H9 (cell line): ENCODE measurements at regions not wholly inside any gene's neighbourhood (a gene's known extent, or its start where the extent isn't known, plus 50 kb on each side); places are given as distances from the start of the nearest gene placed in this dataset.

Experiments
- DNase-seq: peaks from one replicate; pipeline ENCODE4 v3.0.0-alpha.2; 2017
- H2AFZ ChIP-seq: one replicate; pipeline ENCODE4 v1.6.1; 2013; ENCODE audit warnings: mild to moderate bottlenecking, low read length, control low read depth, moderate library complexity
- H2AK5ac ChIP-seq: 2 replicates; pipeline ENCODE4 v1.6.1; 2013; ENCODE audit warnings: low read length, control low read depth, mixed read lengths; ENCODE audit not compliant: insufficient read length
- H2BK120ac ChIP-seq: one replicate; pipeline ENCODE4 v1.6.1; 2013; ENCODE audit warnings: low read depth, mild to moderate bottlenecking, low read length, control low read depth, inconsistent platforms; ENCODE audit not compliant: poor library complexity, severe bottlenecking
- H2BK12ac ChIP-seq: 2 replicates; pipeline ENCODE4 v1.6.1; 2013; ENCODE audit warnings: low read length, control low read depth, mixed read lengths, low read depth; ENCODE audit not compliant: insufficient read length
- H2BK15ac ChIP-seq: 2 replicates; pipeline ENCODE4 v1.6.1; 2013; ENCODE audit warnings: low read depth, low read length, control low read depth
- H2BK20ac ChIP-seq: one replicate; pipeline ENCODE4 v1.6.1; 2013; ENCODE audit warnings: low read depth, mild to moderate bottlenecking, low read length, control low read depth, inconsistent platforms; ENCODE audit not compliant: poor library complexity, severe bottlenecking
- H2BK5ac ChIP-seq: 2 replicates; pipeline ENCODE4 v1.6.1; 2013; ENCODE audit warnings: low read length, control low read depth, mixed read lengths; ENCODE audit not compliant: insufficient read length
- H3K14ac ChIP-seq: 2 replicates; pipeline ENCODE4 v1.6.1; 2013; ENCODE audit warnings: low read length, control low read depth; ENCODE audit not compliant: insufficient read depth
- H3K18ac ChIP-seq: 2 replicates; pipeline ENCODE4 v1.6.1; 2013; ENCODE audit warnings: low read depth, mild to moderate bottlenecking, mixed read lengths, low read length, control low read depth; ENCODE audit not compliant: insufficient read length
- H3K23ac ChIP-seq: 2 replicates; pipeline ENCODE4 v1.6.1; 2013; ENCODE audit warnings: low read length, control low read depth, mixed read lengths, low read depth; ENCODE audit not compliant: insufficient read length
- H3K23me2 ChIP-seq: 2 replicates; pipeline ENCODE4 v1.6.1; 2013; ENCODE audit warnings: low read depth, mild to moderate bottlenecking, mixed read lengths, low read length, control low read depth; ENCODE audit not compliant: insufficient read length, poor library complexity, severe bottlenecking
- H3K27ac ChIP-seq: 2 replicates; pipeline ENCODE4 v1.5.1; 2013; ENCODE audit warnings: low read length, control low read depth, mixed read lengths, low read depth; ENCODE audit not compliant: insufficient read length
- H3K27me3 ChIP-seq: 2 replicates; pipeline ENCODE4 v1.6.1; 2013; ENCODE audit warnings: low read length, control low read depth, inconsistent platforms; ENCODE audit not compliant: insufficient read depth
- H3K4ac ChIP-seq: 2 replicates; pipeline ENCODE4 v1.6.1; 2013; ENCODE audit warnings: low read depth, mild to moderate bottlenecking, control low read depth, inconsistent platforms, low read length, moderate library complexity
- H3K4me1 ChIP-seq: 2 replicates; pipeline ENCODE4 v1.6.1; 2013; ENCODE audit warnings: low read length, control low read depth, inconsistent platforms; ENCODE audit not compliant: insufficient read depth
- H3K4me2 ChIP-seq: 2 replicates; pipeline ENCODE4 v1.6.1; 2013; ENCODE audit warnings: low read length, control low read depth, mixed read lengths; ENCODE audit not compliant: insufficient read length, insufficient read depth
- H3K56ac ChIP-seq: 2 replicates; pipeline ENCODE4 v1.6.1; 2013; ENCODE audit warnings: low read depth, mild to moderate bottlenecking, mixed read lengths, low read length, control low read depth; ENCODE audit not compliant: insufficient read length
- H3K79me1 ChIP-seq: 2 replicates; pipeline ENCODE4 v1.6.1; 2013; ENCODE audit warnings: low read depth, mild to moderate bottlenecking, moderate library complexity, low read length, control low read depth, inconsistent platforms; ENCODE audit not compliant: insufficient read depth, poor library complexity, severe bottlenecking
- H3K79me2 ChIP-seq: 2 replicates; pipeline ENCODE4 v1.6.1; 2013; ENCODE audit warnings: low read length, control low read depth, inconsistent platforms; ENCODE audit not compliant: insufficient read depth
- H3K9ac ChIP-seq: 2 replicates; pipeline ENCODE4 v1.6.1; 2013; ENCODE audit warnings: low read length, control low read depth, mixed read lengths; ENCODE audit not compliant: insufficient read length; ENCODE audit errors: extremely low read depth
- H3K9me3 ChIP-seq: one replicate; pipeline ENCODE4 v1.6.1; 2013; ENCODE audit warnings: low read depth, low read length, inconsistent platforms; ENCODE audit not compliant: control insufficient read depth
- H3T11ph ChIP-seq: one replicate; pipeline ENCODE4 v1.6.1; 2013; ENCODE audit warnings: mild to moderate bottlenecking, low read length, control low read depth, inconsistent platforms
- H4K20me1 ChIP-seq: one replicate; pipeline ENCODE4 v1.6.1; 2013; ENCODE audit not compliant: control insufficient read depth, insufficient read length, insufficient read depth
- H4K5ac ChIP-seq: 2 replicates; pipeline ENCODE4 v1.6.1; 2013; ENCODE audit warnings: low read depth, mild to moderate bottlenecking, mixed read lengths, low read length, control low read depth; ENCODE audit not compliant: insufficient read length
- H4K8ac ChIP-seq: replicated peaks from 2 replicates; pipeline ENCODE4 v1.6.1; 2013; ENCODE audit warnings: low read length, control low read depth, mixed read lengths, low read depth; ENCODE audit not compliant: insufficient read length
- H4K91ac ChIP-seq: 2 replicates; pipeline ENCODE4 v1.6.1; 2013; ENCODE audit warnings: low read depth, mild to moderate bottlenecking, moderate library complexity, mixed read lengths, low read length, control low read depth; ENCODE audit not compliant: insufficient read length
- H3K27ac Mint-ChIP-seq, 3 experiments: 2 replicates in 2 of 3; 3 replicates in 1 of 3; pipeline ENCODE4 v1.8.0; 2020 to 2021; ENCODE audit warnings: mixed read lengths in 3 of 3, mild to moderate bottlenecking in 1 of 3, moderate library complexity in 1 of 3
- H3K27me3 Mint-ChIP-seq: 2 replicates; pipeline ENCODE4 v1.8.0; 2021; ENCODE audit warnings: low read depth, mild to moderate bottlenecking, moderate library complexity, mixed read lengths
- H3K36me3 Mint-ChIP-seq, 3 experiments: 2 replicates in 2 of 3; 3 replicates in 1 of 3; pipeline ENCODE4 v1.8.0; 2020 to 2021; ENCODE audit warnings: low read depth in 3 of 3, mixed read lengths in 3 of 3; ENCODE audit not compliant: insufficient read depth in 1 of 3
- H3K4me1 Mint-ChIP-seq, 2 experiments: 2 replicates each; pipeline ENCODE4 v1.8.0; 2020; ENCODE audit warnings: mixed read lengths in 2 of 2
- H3K4me3 Mint-ChIP-seq, 2 experiments: 2 replicates in 1 of 2; 3 replicates in 1 of 2; pipeline ENCODE4 v1.8.0; 2020 to 2021; ENCODE audit warnings: mild to moderate bottlenecking in 2 of 2, mixed read lengths in 2 of 2, moderate library complexity in 1 of 2
- H3K9me3 Mint-ChIP-seq, 2 experiments: 2 replicates in 1 of 2; 3 replicates in 1 of 2; pipeline ENCODE4 v1.8.0; 2020; ENCODE audit warnings: mild to moderate bottlenecking in 2 of 2, mixed read lengths in 2 of 2, moderate library complexity in 1 of 2
- WGBS: extraction: QIAGEN DNeasy Blood & Tissue Kit; methylation state at CpG from one replicate; pipeline ENCODE4 v1.1.7; 2013; ENCODE audit warnings: missing lambda C conversion rate, low lambda C conversion rate, mixed read lengths; ENCODE audit not compliant: insufficient read length; ENCODE audit errors: extremely low coverage; 5-methylcytosine and 5-hydroxymethylcytosine counted together
- TF ChIP-seq, protein P1 (sequence below): fragments of 200-600 bp; sonication (generic); conservative IDR thresholded peaks from 3 replicates; pipeline ENCODE4 v1.8.0; 2021; ENCODE audit warnings: antibody characterized with exemption, mild to moderate bottlenecking

DNA sequence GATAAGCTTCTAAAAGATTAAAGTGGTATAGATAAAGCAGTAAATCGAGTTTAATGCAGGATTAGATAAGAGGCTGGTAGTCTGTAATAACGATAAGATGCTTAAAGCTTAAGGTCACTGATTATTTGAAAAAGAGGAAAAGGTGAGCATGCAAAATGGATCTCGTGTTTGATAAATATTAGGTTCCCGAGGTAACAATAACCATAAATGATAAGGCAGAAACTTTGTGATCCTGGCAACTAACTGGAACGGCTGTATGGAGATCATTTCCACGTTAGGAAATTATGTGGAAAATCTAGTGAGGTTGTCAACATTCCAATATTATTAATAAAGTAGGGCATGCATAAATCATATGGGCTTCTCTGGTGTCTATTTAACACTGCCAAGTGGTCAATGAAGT is 255.5 kb downstream of the EFCAB11 start:
- no peak overlapping the region for H3K4me2 ChIP-seq
- no peak overlapping the region for H3K27ac ChIP-seq
- no peak overlapping the region for H3K4ac ChIP-seq
- no peak overlapping the region for H2BK12ac ChIP-seq
- H4K91ac ChIP-seq = no peak overlapping the region
- Mint-ChIP-seq H3K36me3 (peaks cover 0 to 15% (median 13%) of the 10 kb centered on the region in 3 experiments; a peak in 6 of 7 replicates), H3K27me3 (peaks cover 30% of the 10 kb centered on the region), H3K9me3 (peaks cover 27 to 28% of the 10 kb centered on the region in 2 experiments; a peak in 4 of 5 replicates), H3K4me1 (peaks cover 13 to 15% of the 10 kb centered on the region in 2 experiments), H3K27ac (no peak overlapping the region), H3K4me3 (no peak overlapping the region)
- no peak overlapping the region for H3K9ac ChIP-seq
- no peak overlapping the region for H3K14ac ChIP-seq
- H4K20me1 ChIP-seq = no peaks in the 10 kb centered on the region
- H3K9me3 ChIP-seq = no peaks in the 10 kb centered on the region
- H2BK15ac ChIP-seq = no peak overlapping the region
- DNase-seq = no peak
- no peak overlapping the region for H4K8ac ChIP-seq
- no peak overlapping the region for H3K23ac ChIP-seq
- H2BK120ac ChIP-seq = no peak overlapping the region
- H3T11ph ChIP-seq = no peak overlapping the region
- no peak overlapping the region for H2AFZ ChIP-seq
- H3K4me1 ChIP-seq = no peaks in the 10 kb centered on the region; the same call in 1 of the 2 replicates
- no peak overlapping the region for H2BK5ac ChIP-seq
- no peak overlapping the region for H4K5ac ChIP-seq
- no peak overlapping the region for H3K56ac ChIP-seq
- H3K79me2 ChIP-seq = no peaks in the 10 kb centered on the region
- H2BK20ac ChIP-seq = no peak overlapping the region
- H3K27me3 ChIP-seq = no peaks in the 10 kb centered on the region; the same call in 1 of the 2 replicates
- H3K79me1 ChIP-seq = no peaks in the 10 kb centered on the region
- no CpG with 5 or more reads among the region's 6 CpGs for WGBS
- H3K23me2 ChIP-seq = peaks cover 4% of the 10 kb centered on the region
- TF ChIP-seq, protein P1, sequence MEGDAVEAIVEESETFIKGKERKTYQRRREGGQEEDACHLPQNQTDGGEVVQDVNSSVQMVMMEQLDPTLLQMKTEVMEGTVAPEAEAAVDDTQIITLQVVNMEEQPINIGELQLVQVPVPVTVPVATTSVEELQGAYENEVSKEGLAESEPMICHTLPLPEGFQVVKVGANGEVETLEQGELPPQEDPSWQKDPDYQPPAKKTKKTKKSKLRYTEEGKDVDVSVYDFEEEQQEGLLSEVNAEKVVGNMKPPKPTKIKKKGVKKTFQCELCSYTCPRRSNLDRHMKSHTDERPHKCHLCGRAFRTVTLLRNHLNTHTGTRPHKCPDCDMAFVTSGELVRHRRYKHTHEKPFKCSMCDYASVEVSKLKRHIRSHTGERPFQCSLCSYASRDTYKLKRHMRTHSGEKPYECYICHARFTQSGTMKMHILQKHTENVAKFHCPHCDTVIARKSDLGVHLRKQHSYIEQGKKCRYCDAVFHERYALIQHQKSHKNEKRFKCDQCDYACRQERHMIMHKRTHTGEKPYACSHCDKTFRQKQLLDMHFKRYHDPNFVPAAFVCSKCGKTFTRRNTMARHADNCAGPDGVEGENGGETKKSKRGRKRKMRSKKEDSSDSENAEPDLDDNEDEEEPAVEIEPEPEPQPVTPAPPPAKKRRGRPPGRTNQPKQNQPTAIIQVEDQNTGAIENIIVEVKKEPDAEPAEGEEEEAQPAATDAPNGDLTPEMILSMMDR = no peak
- no peak overlapping the region for H2AK5ac ChIP-seq
- no peak overlapping the region for H3K18ac ChIP-seq
